ENCODE measurements at regions not wholly inside any gene's neighbourhood (a gene's known extent, or its start where the extent isn't known, plus 50 kb on each side); places are given as distances from the start of the nearest gene placed in this dataset.

GRCh38 chr13:31416066-31416465 lies 216.3 kb downstream of the B3GLCT start:
- Histone ChIP-seq H3K9ac (ENCODE audit: control insufficient read depth, insufficient read depth, low read length) (no peak overlapping the region), H4K20me1 (ENCODE audit: control insufficient read depth, insufficient read depth) (no peaks in the 10 kb centered on the region), H3K4me3 (no peak overlapping the region), H3K9me3 (replicated peaks; ENCODE audit: control insufficient read depth, insufficient read depth, low read length) (no peaks in the 10 kb centered on the region), H2AFZ (ENCODE audit: control insufficient read depth, low read depth, low read length) (no peak overlapping the region), H3K27me3 (replicated peaks in 1 of 2; ENCODE audit: control insufficient read depth in 2 of 2, insufficient read depth in 2 of 2, low read length in 1 of 2) (no peaks in the 10 kb centered on the region), H3K79me2 (ENCODE audit: control insufficient read depth, insufficient read depth, low read length) (no peaks in the 10 kb centered on the region), H3K4me2 (ENCODE audit: control insufficient read depth, insufficient read depth) (no peak overlapping the region), H3K4me1 (ENCODE audit: control insufficient read depth, insufficient read depth, low read length) (no peaks in the 10 kb centered on the region), H3K27ac (ENCODE audit: control insufficient read depth, insufficient read depth) (no peak overlapping the region), H3K36me3 (ENCODE audit: control insufficient read depth in 2 of 2, insufficient read depth in 2 of 2, low read length in 1 of 2) (no peaks in the 10 kb centered on the region)
- BruUV-seq (replicated peaks): no TSS peak
- RAD21 ChIA-PET (ENCODE audit: unreplicated experiment): no interaction called here
- FAIRE-seq (no peak), ATAC-seq (no peak), DNase-seq (ENCODE audit: low read depth, low spot score) (no peak)
- intact Hi-C loops (cut with micrococcal nuclease; ENCODE audit: unreplicated experiment) (no loop called here), in situ Hi-C loops (cut with MboI) (no loop called here)
- TF ChIP-seq SMAD5 (IDR thresholded peaks at IDR 0.05; ENCODE audit: low read depth) (no peak), SUPT20H (IDR thresholded peaks at IDR 0.05; ENCODE audit: borderline replicate concordance, control insufficient read depth, low read depth, low read length) (no peak), MEF2B (IDR thresholded peaks at IDR 0.05; ENCODE audit: partially characterized antibody, poor library complexity, severe bottlenecking) (no peak), ZZZ3 (IDR thresholded peaks at IDR 0.05; ENCODE audit: control insufficient read depth, insufficient read length, low read depth) (no peak), ZNF207 (IDR thresholded peaks at IDR 0.05; ENCODE audit: borderline replicate concordance) (no peak), MTA3 (IDR thresholded peaks at IDR 0.05; ENCODE audit: borderline replicate concordance, low read length) (no peak), RB1 (IDR thresholded peaks at IDR 0.05; ENCODE audit: borderline replicate concordance) (no peak), CBX5 (IDR thresholded peaks at IDR 0.05; ENCODE audit: low read depth) (no peak), SREBF2 (IDR thresholded peaks at IDR 0.05; ENCODE audit: low read length) (no peak), ZNF24 (IDR thresholded peaks at IDR 0.05) (no peak), HDGF (IDR thresholded peaks at IDR 0.05) (no peak), NBN (IDR thresholded peaks at IDR 0.05) (no peak)
- TF ChIP-seq, protein P1, sequence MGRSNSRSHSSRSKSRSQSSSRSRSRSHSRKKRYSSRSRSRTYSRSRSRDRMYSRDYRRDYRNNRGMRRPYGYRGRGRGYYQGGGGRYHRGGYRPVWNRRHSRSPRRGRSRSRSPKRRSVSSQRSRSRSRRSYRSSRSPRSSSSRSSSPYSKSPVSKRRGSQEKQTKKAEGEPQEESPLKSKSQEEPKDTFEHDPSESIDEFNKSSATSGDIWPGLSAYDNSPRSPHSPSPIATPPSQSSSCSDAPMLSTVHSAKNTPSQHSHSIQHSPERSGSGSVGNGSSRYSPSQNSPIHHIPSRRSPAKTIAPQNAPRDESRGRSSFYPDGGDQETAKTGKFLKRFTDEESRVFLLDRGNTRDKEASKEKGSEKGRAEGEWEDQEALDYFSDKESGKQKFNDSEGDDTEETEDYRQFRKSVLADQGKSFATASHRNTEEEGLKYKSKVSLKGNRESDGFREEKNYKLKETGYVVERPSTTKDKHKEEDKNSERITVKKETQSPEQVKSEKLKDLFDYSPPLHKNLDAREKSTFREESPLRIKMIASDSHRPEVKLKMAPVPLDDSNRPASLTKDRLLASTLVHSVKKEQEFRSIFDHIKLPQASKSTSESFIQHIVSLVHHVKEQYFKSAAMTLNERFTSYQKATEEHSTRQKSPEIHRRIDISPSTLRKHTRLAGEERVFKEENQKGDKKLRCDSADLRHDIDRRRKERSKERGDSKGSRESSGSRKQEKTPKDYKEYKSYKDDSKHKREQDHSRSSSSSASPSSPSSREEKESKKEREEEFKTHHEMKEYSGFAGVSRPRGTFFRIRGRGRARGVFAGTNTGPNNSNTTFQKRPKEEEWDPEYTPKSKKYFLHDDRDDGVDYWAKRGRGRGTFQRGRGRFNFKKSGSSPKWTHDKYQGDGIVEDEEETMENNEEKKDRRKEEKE (IDR thresholded peaks at IDR 0.05): no peak
- CTCF ChIA-PET: interaction anchor here (1.2 to 1.8 kb wide), 2 partner anchors 8 to 12 kb away, joined by 4 to 13 read pairs; no protein-coding TSS in a partner anchor
- WGBS (ENCODE audit: insufficient coverage, insufficient replicate concordance, low lambda C conversion rate, missing lambda C conversion rate): 31% methylated on average over 4 of the region's 4 CpGs
- SMC1A ChIA-PET (ENCODE audit: uncharacterized antibody, unreplicated experiment): no interaction called here
- POLR2A ChIA-PET: no interaction called here

Measured in GM12878 (cell line).